GM23248 (cell line): ENCODE measurements at regions not wholly inside any gene's neighbourhood (a gene's known extent, or its start where the extent isn't known, plus 50 kb on each side); places are given as distances from the start of the nearest gene placed in this dataset.
"Not testable (repeated sequence)": the region's sequence is repeated elsewhere in the genome, so short reads cannot be mapped to it uniquely, and the experiment has no call there.

Experiments used
- DNase-seq: peaks from one replicate; pipeline ENCODE4 v3.0.0-alpha.2; 2015
- H2AFZ ChIP-seq: fragments of 200-600 bp; sonication (generic); 2 replicates; pipeline ENCODE4 v1.6.1; 2016; ENCODE audit warnings: antibody characterized with exemption
- H3F3A ChIP-seq: fragments of 200-600 bp; sonication (generic); 2 replicates; pipeline ENCODE4 v1.6.1; 2016; ENCODE audit warnings: mild to moderate bottlenecking, antibody characterized with exemption, mixed run types; ENCODE audit not compliant: insufficient read depth
- H3K27ac ChIP-seq: fragments of 200-600 bp; sonication (generic); 2 replicates; pipeline ENCODE4 v1.5.1; 2016; ENCODE audit warnings: mild to moderate bottlenecking
- H3K27me3 ChIP-seq: fragments of 200-600 bp; sonication (generic); replicated peaks from 2 replicates; pipeline ENCODE4 v1.6.1; 2016; ENCODE audit warnings: mild to moderate bottlenecking; ENCODE audit not compliant: insufficient read depth
- H3K36me3 ChIP-seq: fragments of 200-600 bp; sonication (generic); 2 replicates; pipeline ENCODE4 v1.6.1; 2016; ENCODE audit warnings: low read depth, mild to moderate bottlenecking
- H3K4me1 ChIP-seq: fragments of 200-600 bp; sonication (generic); 2 replicates; pipeline ENCODE4 v1.6.1; 2016; ENCODE audit warnings: mild to moderate bottlenecking; ENCODE audit not compliant: insufficient read depth
- H3K4me2 ChIP-seq: fragments of 200-600 bp; sonication (generic); one replicate; pipeline ENCODE4 v1.6.1; 2016; ENCODE audit warnings: mild to moderate bottlenecking; ENCODE audit not compliant: unreplicated experiment
- H3K4me3 ChIP-seq: fragments of 200-600 bp; sonication (generic); 2 replicates; pipeline ENCODE4 v1.5.1; 2016; ENCODE audit warnings: mild to moderate bottlenecking
- H3K79me2 ChIP-seq: fragments of 200-600 bp; sonication (generic); 2 replicates; pipeline ENCODE4 v1.6.1; 2016; ENCODE audit warnings: mild to moderate bottlenecking; ENCODE audit not compliant: insufficient read depth
- H3K9ac ChIP-seq: fragments of 200-600 bp; sonication (generic); 2 replicates; pipeline ENCODE4 v1.6.1; 2016; ENCODE audit warnings: mild to moderate bottlenecking
- H3K9me2 ChIP-seq: fragments of 200-600 bp; sonication (generic); 2 replicates; pipeline ENCODE4 v1.6.1; 2016; ENCODE audit warnings: mixed run types, mild to moderate bottlenecking, moderate library complexity; ENCODE audit not compliant: insufficient read depth
- H3K9me3 ChIP-seq: fragments of 200-600 bp; sonication (generic); one replicate; pipeline ENCODE4 v1.6.1; 2017; ENCODE audit warnings: low read depth
- H4K20me1 ChIP-seq: fragments of 200-600 bp; sonication (generic); 2 replicates; pipeline ENCODE4 v1.6.0; 2016; ENCODE audit not compliant: insufficient read depth
- EZH2 ChIP-seq: fragments of 200-600 bp; sonication (generic); IDR thresholded peaks from 2 replicates; pipeline ENCODE4 v1.6.1; 2018; ENCODE audit warnings: antibody characterized with exemption, mild to moderate bottlenecking; ENCODE audit not compliant: insufficient read depth, poor library complexity, severe bottlenecking
- EZH2phosphoT487 ChIP-seq: fragments of 200-600 bp; sonication (generic); IDR thresholded peaks from 2 replicates; pipeline ENCODE4 v1.6.1; 2018; ENCODE audit warnings: antibody characterized with exemption, moderate library complexity, mild to moderate bottlenecking, low read depth; ENCODE audit not compliant: insufficient read depth
- WGBS, 2 experiments: methylation state at CpG; one replicate each; pipeline ENCODE4 v1.1.6; 2015 to 2017; ENCODE audit warnings: low lambda C conversion rate in 2 of 2, low coverage in 1 of 2; ENCODE audit errors: missing lambda C conversion rate in 2 of 2; 5-methylcytosine and 5-hydroxymethylcytosine counted together
- in situ Hi-C: fragments of 300-500 bp; cut with MboI; formaldehyde crosslinking; loops from 2 replicates; pipeline ENCODE4 v1.15.0; 2020

GRCh38 chr18:51255693-51256092 is 58.2 kb upstream of the MEX3C start:
- TF ChIP-seq EZH2: no peak
- no peak for TF ChIP-seq EZH2phosphoT487
- Histone ChIP-seq H4K20me1 (no peaks in the 10 kb centered on the region), H3K4me3 (no peak overlapping the region), H3K27ac (no peak overlapping the region), H2AFZ (no peak overlapping the region), H3K9me2 (no peaks in the 10 kb centered on the region), H3F3A (no peaks in the 10 kb centered on the region), H3K4me2 (no peak overlapping the region), H3K79me2 (no peaks in the 10 kb centered on the region), H3K9me3 (no peaks in the 10 kb centered on the region), H3K36me3 (no peaks in the 10 kb centered on the region), H3K27me3 (no peaks in the 10 kb centered on the region), H3K4me1 (no peaks in the 10 kb centered on the region), H3K9ac (no peak overlapping the region)
- peak; percentile 14 for DNase-seq
- in situ Hi-C loops: no loop called here
- WGBS, 2 experiments: 8 to 18% methylated on average over 3 of the region's 3 CpGs

- Histone ChIP-seq H3F3A (no peaks in the 10 kb centered on the region), H3K4me3 (no peak overlapping the region), H3K4me2 (no peak overlapping the region), H3K27me3 (no peaks in the 10 kb centered on the region), H3K4me1 (no peaks in the 10 kb centered on the region), H3K79me2 (no peaks in the 10 kb centered on the region), H3K9ac (no peak overlapping the region), H3K36me3 (no peaks in the 10 kb centered on the region), H3K9me2 (no peaks in the 10 kb centered on the region), H3K9me3 (no peaks in the 10 kb centered on the region), H3K27ac (no peak overlapping the region), H2AFZ (no peak overlapping the region), H4K20me1 (no peaks in the 10 kb centered on the region)
- in situ Hi-C loops: no loop called here
- WGBS, 2 experiments: 54 to 55% methylated on average over 4 of the region's 4 CpGs
- no peak for TF ChIP-seq EZH2phosphoT487
- no peak for TF ChIP-seq EZH2
- no peak for DNase-seq
Measured at GRCh38 chr18:51257150-51257549, 59.7 kb upstream of the MEX3C start.

GRCh38 chr18:51260118-51260517 is 62.6 kb upstream of the MEX3C start:
- Histone ChIP-seq H4K20me1 (no peaks in the 10 kb centered on the region), H3K79me2 (no peaks in the 10 kb centered on the region), H3K4me1 (no peaks in the 10 kb centered on the region), H3K27ac (no peak overlapping the region), H2AFZ (no peak overlapping the region), H3F3A (no peaks in the 10 kb centered on the region), H3K9me2 (no peaks in the 10 kb centered on the region), H3K9me3 (no peaks in the 10 kb centered on the region), H3K9ac (no peak overlapping the region), H3K4me2 (no peak overlapping the region), H3K36me3 (no peaks in the 10 kb centered on the region), H3K4me3 (no peak overlapping the region), H3K27me3 (no peaks in the 10 kb centered on the region)
- DNase-seq: no peak
- WGBS, 2 experiments: 8 to 15% methylated on average over 2 of the region's 2 CpGs
- in situ Hi-C loops: no loop called here
- TF ChIP-seq EZH2phosphoT487: no peak
- TF ChIP-seq EZH2: no peak

- H4K20me1 ChIP-seq, H3K27me3 ChIP-seq, H3K9ac ChIP-seq, H3K4me1 ChIP-seq, H3F3A ChIP-seq, H3K9me2 ChIP-seq, H2AFZ ChIP-seq, H3K4me3 ChIP-seq, H3K9me3 ChIP-seq, H3K36me3 ChIP-seq, H3K27ac ChIP-seq, H3K79me2 ChIP-seq, in situ Hi-C loops, DNase-seq, H3K4me2 ChIP-seq: not testable (repeated sequence)
- 15 to 20% methylated on average over 4 of the region's 4 CpGs for WGBS, 2 experiments
Measured at GRCh38 chr18:51266077-51266476, 68.6 kb upstream of the MEX3C start.

GRCh38 chr18:51266773-51267172 is 69.3 kb upstream of the MEX3C start:
- no peak for TF ChIP-seq EZH2
- TF ChIP-seq EZH2phosphoT487: no peak
- DNase-seq: peak; percentile 18
- WGBS, 2 experiments: 42 to 57% methylated on average over 4 of the region's 4 CpGs

More at GRCh38 chr18:51266773-51267172, 69.3 kb upstream of the MEX3C start:
- Histone ChIP-seq H4K20me1 (no peaks in the 10 kb centered on the region), H3K27me3 (no peaks in the 10 kb centered on the region), H3K36me3 (no peaks in the 10 kb centered on the region), H3K79me2 (no peaks in the 10 kb centered on the region), H3K4me1 (no peaks in the 10 kb centered on the region), H3K9me3 (no peaks in the 10 kb centered on the region), H2AFZ (no peak overlapping the region), H3K9ac (no peak overlapping the region), H3K27ac (no peak overlapping the region), H3K4me2 (no peak overlapping the region), H3K9me2 (no peaks in the 10 kb centered on the region), H3K4me3 (no peak overlapping the region), H3F3A (no peaks in the 10 kb centered on the region)
- in situ Hi-C loops: no loop called here
